MM.1S (cell line): ENCODE measurements at regions not wholly inside any gene's neighbourhood (a gene's known extent, or its start where the extent isn't known, plus 50 kb on each side); places are given as distances from the start of the nearest gene placed in this dataset.

Experiments used
- CTCF ChIP-seq: fragments of 300-600 bp; sonication (generic); IDR thresholded peaks from 2 replicates; pipeline ENCODE4 v1.5.1; 2016; ENCODE audit warnings: antibody characterized with exemption, low read length, mixed read lengths
- EZH2 ChIP-seq: fragments of 300-600 bp; sonication (generic); optimal IDR thresholded peaks from 2 replicates; pipeline ENCODE3; 2017; ENCODE audit warnings: low read depth, mild to moderate bottlenecking, antibody characterized with exemption, low read length, mixed read lengths

- no peak for TF ChIP-seq EZH2
- TF ChIP-seq CTCF: no peak
These were observed 483.9 kb upstream of the DDX18 start for GRCh38 chr2:117330641-117331040.
